Adrenal gland (tissue), 5 donors: ENCODE measurements at regions not wholly inside any gene's neighbourhood (a gene's known extent, or its start where the extent isn't known, plus 50 kb on each side); places are given as distances from the start of the nearest gene placed in this dataset.

ENCODE experiments used
- POLR2A ChIP-seq, 2 donors: fragments of 450-650 bp; IDR thresholded peaks; one replicate each; pipeline ENCODE4 v1.6.1; 2017; ENCODE audit warnings: antibody characterized with exemption in 2 of 2, mild to moderate bottlenecking in 2 of 2, moderate library complexity in 1 of 2
- TF ChIP-seq, protein P1 (sequence below), 6 experiments: fragments of 450-650 bp in 4 of 6; fragments of 200-600 bp in 2 of 6; sonication (generic) in 1 of 6; IDR thresholded peaks; 1 replicate in 5 of 6; 2 replicates in 1 of 6; pipeline versions ENCODE4 v1.5.1 to v1.8.0; 2016 to 2021; ENCODE audit warnings: antibody characterized with exemption in 6 of 6, mild to moderate bottlenecking in 2 of 6, moderate library complexity in 1 of 6
- donor health status: DM: no; HTN: no; CAD: no.

DNA sequence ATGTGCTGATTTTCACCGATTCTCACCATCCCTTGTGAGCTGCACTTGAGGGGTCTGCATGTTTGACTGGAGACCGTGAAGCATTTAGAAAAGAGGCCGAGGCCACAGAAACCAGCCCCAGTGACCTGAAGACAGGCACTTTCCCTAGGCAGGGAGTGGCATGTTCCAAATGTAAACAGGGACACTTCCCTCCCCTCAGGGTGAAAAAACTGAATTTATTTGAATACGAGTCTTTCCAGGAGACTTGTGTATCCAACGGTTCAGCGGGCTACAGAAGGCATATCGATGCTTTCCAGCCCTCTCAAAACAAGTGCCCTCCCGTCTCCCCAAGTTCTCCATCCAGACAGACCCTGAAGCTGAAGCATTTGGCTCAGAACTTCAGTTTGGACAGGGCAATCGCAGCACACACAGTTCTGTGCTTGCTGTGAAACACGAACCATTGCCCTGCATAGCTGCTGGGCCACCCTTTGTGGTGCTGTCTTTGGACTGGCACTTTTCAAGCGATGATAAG lies 106.1 kb downstream of the ZIC5 start:
- TF ChIP-seq, protein P1, sequence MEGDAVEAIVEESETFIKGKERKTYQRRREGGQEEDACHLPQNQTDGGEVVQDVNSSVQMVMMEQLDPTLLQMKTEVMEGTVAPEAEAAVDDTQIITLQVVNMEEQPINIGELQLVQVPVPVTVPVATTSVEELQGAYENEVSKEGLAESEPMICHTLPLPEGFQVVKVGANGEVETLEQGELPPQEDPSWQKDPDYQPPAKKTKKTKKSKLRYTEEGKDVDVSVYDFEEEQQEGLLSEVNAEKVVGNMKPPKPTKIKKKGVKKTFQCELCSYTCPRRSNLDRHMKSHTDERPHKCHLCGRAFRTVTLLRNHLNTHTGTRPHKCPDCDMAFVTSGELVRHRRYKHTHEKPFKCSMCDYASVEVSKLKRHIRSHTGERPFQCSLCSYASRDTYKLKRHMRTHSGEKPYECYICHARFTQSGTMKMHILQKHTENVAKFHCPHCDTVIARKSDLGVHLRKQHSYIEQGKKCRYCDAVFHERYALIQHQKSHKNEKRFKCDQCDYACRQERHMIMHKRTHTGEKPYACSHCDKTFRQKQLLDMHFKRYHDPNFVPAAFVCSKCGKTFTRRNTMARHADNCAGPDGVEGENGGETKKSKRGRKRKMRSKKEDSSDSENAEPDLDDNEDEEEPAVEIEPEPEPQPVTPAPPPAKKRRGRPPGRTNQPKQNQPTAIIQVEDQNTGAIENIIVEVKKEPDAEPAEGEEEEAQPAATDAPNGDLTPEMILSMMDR (IDR thresholded peaks at IDR 0.05), result no peak
- TF ChIP-seq POLR2A (IDR thresholded peaks at IDR 0.05), result no peak
